ENCODE measurements at regions not wholly inside any gene's neighbourhood (a gene's known extent, or its start where the extent isn't known, plus 50 kb on each side); places are given as distances from the start of the nearest gene placed in this dataset.

DNA sequence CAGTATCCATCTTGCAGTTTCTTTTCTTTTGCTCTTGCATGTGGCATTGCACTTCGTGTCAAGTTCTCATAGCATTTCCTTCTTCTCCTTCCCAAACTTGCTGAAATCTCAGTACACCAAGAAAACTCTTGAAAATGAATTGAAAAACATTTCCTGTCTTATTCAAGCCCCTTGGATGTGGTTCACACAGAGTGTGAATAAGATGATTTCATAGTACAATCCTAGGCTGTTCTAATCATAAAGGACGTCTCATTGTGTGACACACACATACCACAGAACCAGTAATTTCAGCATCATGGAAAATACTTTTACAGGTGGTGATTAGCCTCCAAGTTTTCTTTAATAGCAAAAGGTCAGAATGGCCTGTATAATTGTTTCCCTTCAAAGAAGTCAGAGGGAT lies 121.6 kb upstream of the AADACL2 start:
- no peak for FAIRE-seq
- POLR2A ChIA-PET = no interaction called here
- no peak overlapping the region for H2AFZ ChIP-seq (ENCODE audit: low read depth, low read length)
- H3K79me2 ChIP-seq (ENCODE audit: control insufficient read depth, insufficient read depth, low read length) = no peaks in the 10 kb centered on the region
- no peak for ATAC-seq
- in situ Hi-C loops (cut with MboI) (no loop called here), intact Hi-C loops (cut with micrococcal nuclease) (no loop called here)
- CTCF ChIA-PET (ENCODE audit: low intra/inter-chr PET ratio) = no interaction called here
- no peak overlapping the region for H3K9ac ChIP-seq (ENCODE audit: insufficient read depth in 1 of 2, low read depth in 2 of 2, low read length in 2 of 2)
- H4K20me1 ChIP-seq (replicated peaks; ENCODE audit: control insufficient read depth, insufficient read depth, low read length) = no peaks in the 10 kb centered on the region
- WGBS (ENCODE audit: insufficient coverage, low coverage, missing lambda C conversion rate) = 14% methylated on average over 2 of the region's 2 CpGs
- no peak overlapping the region for H3K4me3 ChIP-seq
- no peaks in the 10 kb centered on the region for H3K27me3 ChIP-seq (ENCODE audit: control insufficient read depth in 2 of 2, insufficient read depth in 2 of 2, low read length in 2 of 2)
- TF ChIP-seq CBFB (CRISPR knock-in tag; IDR thresholded peaks at IDR 0.05) (no peak), MAFG (tag; conservative IDR thresholded peaks at IDR 0.05) (no peak)
- TF ChIP-seq, protein P1, sequence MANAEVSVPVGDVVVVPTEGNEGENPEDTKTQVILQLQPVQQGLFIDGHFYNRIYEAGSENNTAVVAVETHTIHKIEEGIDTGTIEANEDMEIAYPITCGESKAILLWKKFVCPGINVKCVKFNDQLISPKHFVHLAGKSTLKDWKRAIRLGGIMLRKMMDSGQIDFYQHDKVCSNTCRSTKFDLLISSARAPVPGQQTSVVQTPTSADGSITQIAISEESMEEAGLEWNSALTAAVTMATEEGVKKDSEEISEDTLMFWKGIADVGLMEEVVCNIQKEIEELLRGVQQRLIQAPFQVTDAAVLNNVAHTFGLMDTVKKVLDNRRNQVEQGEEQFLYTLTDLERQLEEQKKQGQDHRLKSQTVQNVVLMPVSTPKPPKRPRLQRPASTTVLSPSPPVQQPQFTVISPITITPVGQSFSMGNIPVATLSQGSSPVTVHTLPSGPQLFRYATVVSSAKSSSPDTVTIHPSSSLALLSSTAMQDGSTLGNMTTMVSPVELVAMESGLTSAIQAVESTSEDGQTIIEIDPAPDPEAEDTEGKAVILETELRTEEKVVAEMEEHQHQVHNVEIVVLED (CRISPR knock-in tag; IDR thresholded peaks at IDR 0.05) = no peak
- no peak overlapping the region for H3K4me2 ChIP-seq (ENCODE audit: insufficient read depth, low read length)
- H3K27ac ChIP-seq (ENCODE audit: extremely low read depth, low read depth, low read length) = no peak overlapping the region
- no peaks in the 10 kb centered on the region for H3K36me3 ChIP-seq (ENCODE audit: control insufficient read depth, insufficient read depth, low read length)
- DNase-seq (ENCODE audit: extremely low read depth in 1 of 4, low spot score in 3 of 4) = no peak
- no peaks in the 10 kb centered on the region for H3K4me1 ChIP-seq (replicated peaks in 1 of 2; ENCODE audit: control insufficient read depth in 2 of 2, insufficient read depth in 2 of 2, low read length in 2 of 2)
- no peaks in the 10 kb centered on the region for H3K9me1 ChIP-seq (ENCODE audit: control insufficient read depth, insufficient read depth, low read length)
- no peaks in the 10 kb centered on the region for H3K9me3 ChIP-seq (replicated peaks; ENCODE audit: control insufficient read depth, insufficient read depth, low read depth, low read length)
- BruUV-seq (replicated peaks) = no TSS peak

DNA sequence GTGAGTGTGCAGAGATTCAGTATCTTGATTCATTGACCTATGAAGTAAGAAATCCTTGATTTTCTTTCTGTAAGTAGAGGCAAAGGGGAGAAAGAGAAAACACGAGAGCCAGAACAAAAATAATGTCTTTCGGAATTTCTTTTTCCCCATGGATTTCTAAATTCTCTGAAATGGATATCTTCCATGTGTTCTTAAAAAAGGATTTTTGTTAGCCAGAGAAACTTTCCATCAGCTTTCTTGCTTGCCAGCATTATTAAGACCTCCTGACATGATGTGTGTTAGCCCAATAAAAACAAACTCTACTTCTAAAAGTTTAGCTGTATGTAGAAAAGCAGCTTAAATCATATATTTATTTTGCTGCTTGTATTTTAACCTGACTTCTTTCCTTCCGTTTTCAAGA lies 122.3 kb upstream of the AADACL2 start:
- no peak overlapping the region for H3K4me2 ChIP-seq (ENCODE audit: insufficient read depth, low read length)
- H3K27me3 ChIP-seq (ENCODE audit: control insufficient read depth in 2 of 2, insufficient read depth in 2 of 2, low read length in 2 of 2) = no peaks in the 10 kb centered on the region
- H2AFZ ChIP-seq (ENCODE audit: low read depth, low read length) = no peak overlapping the region
- DNase-seq (ENCODE audit: extremely low read depth in 1 of 4, low spot score in 3 of 4) (no peak), ATAC-seq (no peak), FAIRE-seq (no peak)
- no peak overlapping the region for H3K27ac ChIP-seq (ENCODE audit: extremely low read depth, low read depth, low read length)
- no peaks in the 10 kb centered on the region for H3K9me3 ChIP-seq (replicated peaks; ENCODE audit: control insufficient read depth, insufficient read depth, low read depth, low read length)
- 7% methylated on average over 3 of the region's 3 CpGs for WGBS (ENCODE audit: insufficient coverage, low coverage, missing lambda C conversion rate)
- in situ Hi-C loops (cut with MboI) (no loop called here), intact Hi-C loops (cut with micrococcal nuclease) (no loop called here)
- no peak overlapping the region for H3K4me3 ChIP-seq
- ChIA-PET CTCF (ENCODE audit: low intra/inter-chr PET ratio) (no interaction called here), POLR2A (no interaction called here)
- no peak overlapping the region for H3K9ac ChIP-seq (ENCODE audit: insufficient read depth in 1 of 2, low read depth in 2 of 2, low read length in 2 of 2)
- BruUV-seq (replicated peaks) = no TSS peak
- H3K4me1 ChIP-seq (replicated peaks in 1 of 2; ENCODE audit: control insufficient read depth in 2 of 2, insufficient read depth in 2 of 2, low read length in 2 of 2) = no peaks in the 10 kb centered on the region
- TF ChIP-seq TSC22D4 (tag; IDR thresholded peaks at IDR 0.05) (no peak), HDAC2 (IDR thresholded peaks at IDR 0.05) (no peak), HDAC6 (IDR thresholded peaks at IDR 0.05; ENCODE audit: low read depth, low read length) (no peak), GATAD2A (IDR thresholded peaks at IDR 0.05) (no peak), TCF3 (CRISPR knock-in tag; IDR thresholded peaks at IDR 0.05) (no peak), ZZZ3 (IDR thresholded peaks at IDR 0.05) (no peak), PHF8 (IDR thresholded peaks at IDR 0.05; ENCODE audit: borderline replicate concordance, low read length) (no peak), NR2C1 (IDR thresholded peaks at IDR 0.05) (no peak), NR2C1 (tag; IDR thresholded peaks at IDR 0.05) (no peak), ZBTB17 (CRISPR knock-in tag; IDR thresholded peaks at IDR 0.05) (no peak), DIDO1 (tag; IDR thresholded peaks at IDR 0.05; ENCODE audit: low read depth) (no peak), MIER1 (IDR thresholded peaks at IDR 0.05; ENCODE audit: low read depth) (no peak), TAL1 (IDR thresholded peaks at IDR 0.05) (no peak), NEUROD1 (IDR thresholded peaks at IDR 0.05; ENCODE audit: borderline replicate concordance, low read depth, low read length, partially characterized antibody) (no peak), MECOM (CRISPR knock-in tag; IDR thresholded peaks at IDR 0.05) (no peak), RAD21 (CRISPR knock-in tag; conservative IDR thresholded peaks at IDR 0.05 in 1 of 2, IDR thresholded peaks at IDR 0.05 in 1 of 2) (no peak)
- H3K36me3 ChIP-seq (ENCODE audit: control insufficient read depth, insufficient read depth, low read length) = no peaks in the 10 kb centered on the region
- no peaks in the 10 kb centered on the region for H3K79me2 ChIP-seq (ENCODE audit: control insufficient read depth, insufficient read depth, low read length)
- no peaks in the 10 kb centered on the region for H4K20me1 ChIP-seq (replicated peaks; ENCODE audit: control insufficient read depth, insufficient read depth, low read length)
- H3K9me1 ChIP-seq (ENCODE audit: control insufficient read depth, insufficient read depth, low read length) = no peaks in the 10 kb centered on the region
